Brain microvascular endothelial cell (primary cell): ENCODE measurements at regions not wholly inside any gene's neighbourhood (a gene's known extent, or its start where the extent isn't known, plus 50 kb on each side); places are given as distances from the start of the nearest gene placed in this dataset.
"Not testable (repeated sequence)": the region's sequence is repeated elsewhere in the genome, so short reads cannot be mapped to it uniquely, and the experiment has no call there.

ENCODE experiments used
- DNase-seq: peaks from one replicate; pipeline ENCODE4 v3.0.0-alpha.2; 2020
- H3K27ac ChIP-seq: fragments of 250-450 bp; sonication (Bioruptor Pico); 2 replicates; pipeline ENCODE4 v1.5.1; 2020; ENCODE audit warnings: mild to moderate bottlenecking, moderate library complexity
- H3K27me3 ChIP-seq: fragments of 250-450 bp; sonication (Bioruptor Pico); replicated peaks from 2 replicates; pipeline ENCODE4 v1.5.1; 2020; ENCODE audit warnings: mild to moderate bottlenecking
- H3K36me3 ChIP-seq: fragments of 250-450 bp; sonication (Bioruptor Pico); replicated peaks from 2 replicates; pipeline ENCODE4 v1.5.1; 2020; ENCODE audit warnings: mild to moderate bottlenecking
- H3K4me3 ChIP-seq: 2 replicates; pipeline ENCODE4 v1.5.1; 2011; ENCODE audit warnings: low read depth, mild to moderate bottlenecking, control low read depth, low read length, moderate library complexity
- in situ Hi-C: cut with HindIII; loops from 2 replicates; pipeline ENCODE4 v1.10.0; 2017; ENCODE audit warnings: low sequenced_read_pairs, low pct_ligation_motif_present
- TF ChIP-seq, protein P1 (sequence below): IDR thresholded peaks from 2 replicates; pipeline ENCODE4 v1.5.1; 2011; ENCODE audit warnings: low read depth, mild to moderate bottlenecking, moderate library complexity, low read length, control low read depth, inconsistent platforms; ENCODE audit errors: missing control alignments

DNA sequence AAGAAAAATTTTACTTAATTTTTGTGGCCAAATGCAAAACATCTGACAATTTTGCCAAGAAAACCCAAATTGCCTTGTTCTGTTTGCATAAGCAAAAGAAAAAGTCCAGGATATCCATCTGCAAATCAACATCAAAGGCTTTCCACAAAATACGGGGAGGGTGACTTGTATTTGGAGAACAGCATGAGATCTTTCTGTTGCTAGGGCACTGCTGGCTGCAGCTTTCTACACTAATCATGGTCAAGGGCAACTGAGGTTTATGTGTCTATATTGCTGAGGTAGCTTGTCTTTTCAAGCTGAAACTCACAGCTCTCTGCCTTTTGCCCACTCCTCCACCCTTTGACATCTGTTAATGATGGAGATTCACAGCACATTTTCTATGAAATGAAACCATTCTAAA, 389.1 kb downstream of the NKX6-1 start:
- DNase-seq, result no peak
- in situ Hi-C loops, result no loop called here
- Histone ChIP-seq H3K4me3 (no peak overlapping the region), H3K27ac (no peak overlapping the region), H3K36me3 (no peaks in the 10 kb centered on the region), H3K27me3 (no peaks in the 10 kb centered on the region)
- TF ChIP-seq, protein P1, sequence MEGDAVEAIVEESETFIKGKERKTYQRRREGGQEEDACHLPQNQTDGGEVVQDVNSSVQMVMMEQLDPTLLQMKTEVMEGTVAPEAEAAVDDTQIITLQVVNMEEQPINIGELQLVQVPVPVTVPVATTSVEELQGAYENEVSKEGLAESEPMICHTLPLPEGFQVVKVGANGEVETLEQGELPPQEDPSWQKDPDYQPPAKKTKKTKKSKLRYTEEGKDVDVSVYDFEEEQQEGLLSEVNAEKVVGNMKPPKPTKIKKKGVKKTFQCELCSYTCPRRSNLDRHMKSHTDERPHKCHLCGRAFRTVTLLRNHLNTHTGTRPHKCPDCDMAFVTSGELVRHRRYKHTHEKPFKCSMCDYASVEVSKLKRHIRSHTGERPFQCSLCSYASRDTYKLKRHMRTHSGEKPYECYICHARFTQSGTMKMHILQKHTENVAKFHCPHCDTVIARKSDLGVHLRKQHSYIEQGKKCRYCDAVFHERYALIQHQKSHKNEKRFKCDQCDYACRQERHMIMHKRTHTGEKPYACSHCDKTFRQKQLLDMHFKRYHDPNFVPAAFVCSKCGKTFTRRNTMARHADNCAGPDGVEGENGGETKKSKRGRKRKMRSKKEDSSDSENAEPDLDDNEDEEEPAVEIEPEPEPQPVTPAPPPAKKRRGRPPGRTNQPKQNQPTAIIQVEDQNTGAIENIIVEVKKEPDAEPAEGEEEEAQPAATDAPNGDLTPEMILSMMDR, result no peak

DNA sequence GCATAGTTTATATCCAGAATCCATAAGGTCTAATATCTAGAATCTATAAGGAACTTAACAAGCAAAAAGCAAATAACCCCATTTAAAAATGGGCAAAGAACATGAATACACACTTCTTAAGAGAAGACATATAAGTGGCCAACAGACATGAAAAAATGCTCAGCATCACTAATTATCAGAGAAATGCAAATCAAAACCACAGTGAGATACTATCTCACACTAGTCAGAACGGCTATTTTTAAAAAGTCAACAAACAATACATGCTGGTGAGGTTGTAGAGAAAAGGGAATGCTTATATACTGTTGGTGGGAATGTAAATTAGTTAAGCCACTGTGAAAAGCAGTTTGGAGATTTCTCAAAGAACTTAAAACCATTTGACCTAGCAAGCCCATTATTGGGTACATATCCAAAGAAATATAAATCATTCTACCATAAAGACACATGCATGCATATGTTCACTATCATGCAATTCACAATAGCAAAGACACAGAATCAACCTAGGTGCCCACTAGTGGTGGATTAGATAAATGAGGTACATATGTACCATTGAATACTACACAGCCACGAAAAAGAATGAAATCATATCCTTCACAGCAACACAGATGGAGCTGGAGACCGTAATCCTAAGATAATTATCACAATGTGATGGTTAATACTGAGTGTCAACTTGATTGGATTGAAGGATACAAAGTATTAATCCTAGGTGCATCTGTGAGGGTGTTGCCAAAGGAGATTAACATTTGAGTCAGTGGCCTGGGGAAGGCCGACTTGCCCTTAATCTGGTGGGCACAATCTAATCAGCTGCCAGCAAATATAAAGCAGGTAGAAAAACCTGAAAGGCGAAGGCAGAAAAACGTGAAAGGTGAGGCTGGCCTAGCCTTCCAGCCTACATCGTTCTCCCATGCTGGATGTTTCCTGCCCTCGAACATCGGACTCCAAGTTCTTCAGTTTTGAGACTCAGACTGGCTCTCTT, 397.2 kb downstream of the NKX6-1 start:
- H3K27me3 ChIP-seq, in situ Hi-C loops, DNase-seq, H3K4me3 ChIP-seq, H3K36me3 ChIP-seq, H3K27ac ChIP-seq: not testable (repeated sequence)

DNA sequence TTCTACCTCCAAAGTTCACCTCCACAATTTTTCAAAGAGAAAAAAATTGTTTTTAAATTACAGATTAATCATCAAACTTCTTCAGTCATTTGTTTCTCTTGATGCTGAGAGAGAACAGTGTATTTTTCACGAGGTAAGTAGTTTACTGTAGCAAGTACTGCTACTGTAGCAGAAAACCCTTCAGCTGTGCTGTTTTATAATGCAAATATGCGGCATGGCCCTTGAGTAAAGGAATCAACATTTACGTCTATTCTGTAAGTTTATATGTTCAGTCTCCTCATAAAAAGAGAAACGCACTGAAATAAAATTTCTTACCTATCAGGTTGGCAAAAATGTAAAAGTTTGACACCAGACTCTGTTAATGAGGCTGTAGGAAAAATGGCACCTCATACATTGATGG, 399.0 kb downstream of the NKX6-1 start:
- no peak overlapping the region for H3K27ac ChIP-seq
- in situ Hi-C loops, result no loop called here
- TF ChIP-seq, protein P1, result no peak
- no peaks in the 10 kb centered on the region for H3K36me3 ChIP-seq
- DNase-seq, result no peak
- H3K4me3 ChIP-seq, result no peak overlapping the region
- H3K27me3 ChIP-seq, result no peaks in the 10 kb centered on the region

DNA sequence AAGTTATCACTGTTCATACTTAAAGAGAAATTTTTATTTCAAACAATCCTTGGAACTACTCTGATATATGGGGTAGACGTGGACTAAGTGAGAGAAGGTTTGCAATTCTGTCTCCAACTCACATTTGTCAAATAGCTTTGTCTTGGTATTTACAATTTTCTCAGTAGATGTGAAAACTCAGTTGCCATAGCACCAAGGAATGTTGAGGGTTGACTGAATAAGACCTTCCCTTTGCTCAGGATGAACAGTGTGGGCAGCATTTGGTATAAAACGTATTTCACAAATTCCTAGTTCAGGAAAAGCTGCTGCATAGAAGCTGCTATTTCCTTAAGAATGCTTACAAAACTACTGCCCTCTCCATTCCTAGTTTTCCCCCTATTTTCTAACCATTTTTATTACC, 399.5 kb downstream of the NKX6-1 start:
- in situ Hi-C loops, result no loop called here
- no peak overlapping the region for H3K27ac ChIP-seq
- TF ChIP-seq, protein P1, result no peak
- no peak for DNase-seq
- no peaks in the 10 kb centered on the region for H3K27me3 ChIP-seq
- H3K36me3 ChIP-seq, result no peaks in the 10 kb centered on the region
- no peak overlapping the region for H3K4me3 ChIP-seq

DNA sequence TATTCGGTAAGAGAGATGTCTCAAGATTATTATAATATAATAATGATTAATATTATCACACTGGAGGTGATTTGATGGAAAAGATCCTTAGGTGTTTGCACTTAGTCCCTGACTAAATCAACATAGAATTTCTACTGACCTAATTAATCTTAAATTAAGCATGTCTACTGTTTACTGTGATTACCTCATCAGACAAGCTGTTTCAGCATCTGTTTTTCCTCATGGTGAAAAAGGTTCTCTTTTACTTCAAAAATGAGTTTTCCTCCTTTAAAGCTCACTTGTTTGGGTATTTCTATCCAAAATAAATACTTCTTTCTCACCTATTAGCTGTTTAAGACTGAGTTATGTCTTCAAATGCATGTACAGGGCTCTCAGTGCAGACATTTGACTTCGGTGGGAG, 407.8 kb downstream of the NKX6-1 start:
- H3K27ac ChIP-seq, result no peak overlapping the region
- TF ChIP-seq, protein P1, result no peak
- no peak for DNase-seq
- no peaks in the 10 kb centered on the region for H3K36me3 ChIP-seq
- H3K27me3 ChIP-seq, result no peaks in the 10 kb centered on the region
- no peak overlapping the region for H3K4me3 ChIP-seq
- in situ Hi-C loops, result no loop called here

DNA sequence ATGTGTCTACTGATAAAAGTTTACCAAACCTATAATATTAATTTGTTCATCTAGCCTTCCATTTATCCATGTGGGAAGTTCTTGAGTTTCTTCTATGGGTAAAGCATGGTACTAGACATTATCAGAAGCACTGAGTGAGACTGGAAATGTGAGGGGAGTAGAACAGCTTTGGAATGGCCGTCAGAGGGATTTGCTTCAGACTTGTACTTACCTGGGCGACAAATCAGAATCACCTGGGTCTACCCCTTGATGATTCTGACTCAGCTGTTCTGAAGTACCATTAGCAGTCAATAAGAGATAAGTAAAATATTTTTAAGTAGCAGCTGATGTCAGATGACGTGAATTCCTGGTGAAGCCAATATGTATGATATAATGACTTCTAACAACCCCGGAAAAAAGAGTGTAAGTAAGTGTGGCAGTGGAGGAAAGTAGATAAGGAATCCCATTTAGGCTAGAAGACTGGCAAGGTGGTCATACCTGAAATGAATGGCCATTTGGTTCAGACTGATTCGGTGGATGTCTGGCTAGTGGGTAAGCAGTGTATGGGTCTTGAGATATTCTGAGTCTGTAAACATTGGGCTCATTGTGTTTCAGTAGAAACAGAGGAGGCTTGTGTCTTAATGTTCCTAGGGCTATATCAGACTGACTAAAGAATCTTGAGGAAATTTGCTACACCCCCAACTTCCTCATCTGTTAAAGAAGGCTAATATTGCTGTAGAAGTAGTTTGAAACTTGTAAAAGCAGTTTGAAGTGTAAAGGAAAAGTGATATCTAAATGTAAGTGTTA, 409.2 kb downstream of the NKX6-1 start:
- no peak overlapping the region for H3K4me3 ChIP-seq
- H3K27me3 ChIP-seq, result no peaks in the 10 kb centered on the region
- TF ChIP-seq, protein P1, result no peak
- no peaks in the 10 kb centered on the region for H3K36me3 ChIP-seq
- no peak for DNase-seq
- no peak overlapping the region for H3K27ac ChIP-seq
- in situ Hi-C loops, result no loop called here
